ENCODE measurements at regions not wholly inside any gene's neighbourhood (a gene's known extent, or its start where the extent isn't known, plus 50 kb on each side); places are given as distances from the start of the nearest gene placed in this dataset.

GRCh38 chr9:118594428-118594827 is 774.8 kb downstream of the BRINP1 start:
- Histone ChIP-seq H3K27ac (no peak overlapping the region), H3K9me3 (no peaks in the 10 kb centered on the region), H3K36me3 (no peaks in the 10 kb centered on the region), H3K4me3 (no peak overlapping the region), H3K4me1 (no peaks in the 10 kb centered on the region), H3K27me3 (no peaks in the 10 kb centered on the region)
- TF ChIP-seq CTCF (IDR thresholded peaks at IDR 0.05) (no peak), POLR2A (IDR thresholded peaks at IDR 0.05) (no peak)
- 79 to 87% (median 83%) methylated on average over 6 of the region's 6 CpGs for WGBS, 4 donors
- intact Hi-C loops (cut with DNase I), result loop anchor here in 3 of 10 donors (5.0 to 10.0 kb wide), 4 partner anchors 52 to 770 kb away; partner anchors contain the start of gene BRINP1 (in 2 of the 3)
- DNase-seq (no peak), ATAC-seq (no peak)

DNA sequence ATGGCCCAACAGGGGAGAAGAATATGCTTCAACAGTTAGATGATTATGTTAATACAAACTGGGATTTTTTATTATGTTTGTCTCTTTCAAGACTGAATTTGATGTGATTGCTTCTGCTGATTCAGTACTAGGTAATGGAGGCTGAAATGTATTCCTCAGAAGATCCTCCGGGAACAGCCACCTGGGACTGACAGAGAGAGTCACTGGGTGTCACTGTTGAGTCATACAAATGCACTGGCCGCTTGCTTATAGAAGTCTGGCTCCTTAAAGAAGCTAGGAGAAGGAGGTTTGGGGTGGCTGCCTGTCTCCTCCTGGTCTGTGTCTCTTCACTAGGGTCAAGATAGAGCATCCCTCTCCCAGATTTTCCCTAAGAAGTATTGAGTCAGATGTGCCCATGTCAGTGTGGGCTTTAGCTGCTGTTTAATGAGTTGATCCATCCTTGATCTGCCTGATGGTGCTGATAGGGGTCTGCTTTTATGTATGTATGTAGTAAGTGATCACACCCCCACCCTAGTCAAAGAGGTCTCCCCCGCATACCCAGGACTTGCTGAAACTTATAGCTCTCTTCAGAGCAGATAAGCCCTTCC is 773.4 kb downstream of the BRINP1 start:
- DNase-seq, result peak in 1 of 5 donors; percentile 8
- Histone ChIP-seq H3K4me3 (no peak overlapping the region), H3K27ac (no peak overlapping the region), H3K4me1 (no peaks in the 10 kb centered on the region), H3K36me3 (no peaks in the 10 kb centered on the region), H3K9me3 (no peaks in the 10 kb centered on the region), H3K27me3 (no peaks in the 10 kb centered on the region)
- 13 to 23% (median 17%) methylated on average over 3 of the region's 3 CpGs for WGBS, 4 donors
- TF ChIP-seq POLR2A (IDR thresholded peaks at IDR 0.05) (no peak), CTCF (IDR thresholded peaks at IDR 0.05) (peak in 9 of 12 donors; percentile 5 to 46 (median 35))
- intact Hi-C loops (cut with DNase I), result loop anchor here in 4 of 10 donors (5.0 to 10.0 kb wide), 4 partner anchors 431 to 771 kb away; partner anchors contain the start of gene BRINP1 (in 3 of the 4)
- peak in 3 of 4 donors; percentile 48 to 68 (median 64) for ATAC-seq

GRCh38 chr9:118596374-118597015 is 772.7 kb downstream of the BRINP1 start:
- DNase-seq (no peak), ATAC-seq (no peak)
- H3K4me1 ChIP-seq, result no peaks in the 10 kb centered on the region
- intact Hi-C loops (cut with DNase I), result loop anchor here in 4 of 10 donors (5.0 to 10.0 kb wide), 4 partner anchors 432 to 771 kb away; partner anchors contain the start of gene BRINP1 (in 3 of the 4)
- H3K27me3 ChIP-seq, result no peaks in the 10 kb centered on the region
- H3K9me3 ChIP-seq, result no peaks in the 10 kb centered on the region
- no peak overlapping the region for H3K4me3 ChIP-seq
- no peaks in the 10 kb centered on the region for H3K36me3 ChIP-seq
- no peak for TF ChIP-seq POLR2A (IDR thresholded peaks at IDR 0.05)
- H3K27ac ChIP-seq, result no peak overlapping the region
- WGBS, 4 donors, result 41 to 49% (median 43%) methylated on average over 5 of the region's 5 CpGs

DNA sequence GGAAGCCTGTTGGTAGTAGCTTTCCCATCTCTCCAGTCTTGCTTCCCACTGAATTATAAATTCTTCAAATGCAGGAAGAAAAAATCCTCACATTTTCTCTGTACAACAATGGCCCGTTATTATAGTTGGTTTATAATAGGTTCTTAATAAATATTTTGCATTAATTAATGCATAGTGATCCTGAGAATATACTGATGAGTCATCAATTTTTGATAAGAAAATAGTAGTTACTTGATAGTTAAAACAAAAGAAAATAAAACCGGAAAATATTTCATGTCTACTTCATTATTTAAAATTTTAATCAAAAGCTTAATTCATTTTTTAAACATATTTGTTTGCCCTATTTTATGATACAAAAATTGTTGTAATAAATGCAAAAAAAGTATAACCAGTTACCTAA is 762.6 kb downstream of the BRINP1 start:
- intact Hi-C loops (cut with DNase I), result no loop called here
- WGBS, 4 donors, result 86 to 93% (median 90%) methylated on average over 2 of the region's 2 CpGs
- Histone ChIP-seq H3K36me3 (no peaks in the 10 kb centered on the region), H3K4me3 (no peak overlapping the region), H3K4me1 (no peaks in the 10 kb centered on the region), H3K27me3 (no peaks in the 10 kb centered on the region), H3K27ac (no peak overlapping the region), H3K9me3 (peaks cover 0 to 3% (median 0%) of the 10 kb centered on the region in 12 donors)
- ATAC-seq (no peak), DNase-seq (no peak)
- no peak for TF ChIP-seq POLR2A (IDR thresholded peaks at IDR 0.05)
- no peak for TF ChIP-seq CTCF (IDR thresholded peaks at IDR 0.05)
